ENCODE measurements at regions not wholly inside any gene's neighbourhood (a gene's known extent, or its start where the extent isn't known, plus 50 kb on each side); places are given as distances from the start of the nearest gene placed in this dataset.
"Not testable (repeated sequence)": the region's sequence is repeated elsewhere in the genome, so short reads cannot be mapped to it uniquely, and the experiment has no call there.

DNA sequence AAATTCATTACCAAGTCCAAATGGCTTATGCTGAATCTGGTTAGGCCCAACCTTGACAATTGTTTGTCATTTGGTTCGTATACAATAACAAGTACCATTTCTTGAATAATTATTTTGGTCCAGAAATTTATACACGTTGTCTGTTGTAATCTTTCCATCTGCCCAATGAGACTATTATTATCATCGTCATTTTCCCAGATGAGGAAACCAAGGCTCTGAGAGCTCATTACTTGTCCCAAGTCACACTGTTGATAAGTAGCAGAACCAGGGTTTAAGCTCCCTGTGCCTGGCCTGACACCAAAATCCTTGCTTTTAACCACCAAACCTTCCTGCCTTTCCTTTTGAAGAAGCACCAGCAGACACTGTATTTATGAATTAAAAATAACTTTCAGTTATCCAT is 81.3 kb downstream of the RGS2 start:
- Histone ChIP-seq H3K4me3 (no peak overlapping the region), H3K36me3 (no peaks in the 10 kb centered on the region), H3K9me3 (no peaks in the 10 kb centered on the region), H3K27ac (no peak overlapping the region), H3K27me3 (no peaks in the 10 kb centered on the region), H3K4me1 (no peaks in the 10 kb centered on the region)
- intact Hi-C loops (cut with DNase I; ENCODE audit: low total_unique reads), result no loop called here
- TF ChIP-seq, protein P1, sequence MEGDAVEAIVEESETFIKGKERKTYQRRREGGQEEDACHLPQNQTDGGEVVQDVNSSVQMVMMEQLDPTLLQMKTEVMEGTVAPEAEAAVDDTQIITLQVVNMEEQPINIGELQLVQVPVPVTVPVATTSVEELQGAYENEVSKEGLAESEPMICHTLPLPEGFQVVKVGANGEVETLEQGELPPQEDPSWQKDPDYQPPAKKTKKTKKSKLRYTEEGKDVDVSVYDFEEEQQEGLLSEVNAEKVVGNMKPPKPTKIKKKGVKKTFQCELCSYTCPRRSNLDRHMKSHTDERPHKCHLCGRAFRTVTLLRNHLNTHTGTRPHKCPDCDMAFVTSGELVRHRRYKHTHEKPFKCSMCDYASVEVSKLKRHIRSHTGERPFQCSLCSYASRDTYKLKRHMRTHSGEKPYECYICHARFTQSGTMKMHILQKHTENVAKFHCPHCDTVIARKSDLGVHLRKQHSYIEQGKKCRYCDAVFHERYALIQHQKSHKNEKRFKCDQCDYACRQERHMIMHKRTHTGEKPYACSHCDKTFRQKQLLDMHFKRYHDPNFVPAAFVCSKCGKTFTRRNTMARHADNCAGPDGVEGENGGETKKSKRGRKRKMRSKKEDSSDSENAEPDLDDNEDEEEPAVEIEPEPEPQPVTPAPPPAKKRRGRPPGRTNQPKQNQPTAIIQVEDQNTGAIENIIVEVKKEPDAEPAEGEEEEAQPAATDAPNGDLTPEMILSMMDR (IDR thresholded peaks at IDR 0.05), result no peak
- no peak for TF ChIP-seq POLR2A (IDR thresholded peaks at IDR 0.05)
- DNase-seq, result no peak

DNA sequence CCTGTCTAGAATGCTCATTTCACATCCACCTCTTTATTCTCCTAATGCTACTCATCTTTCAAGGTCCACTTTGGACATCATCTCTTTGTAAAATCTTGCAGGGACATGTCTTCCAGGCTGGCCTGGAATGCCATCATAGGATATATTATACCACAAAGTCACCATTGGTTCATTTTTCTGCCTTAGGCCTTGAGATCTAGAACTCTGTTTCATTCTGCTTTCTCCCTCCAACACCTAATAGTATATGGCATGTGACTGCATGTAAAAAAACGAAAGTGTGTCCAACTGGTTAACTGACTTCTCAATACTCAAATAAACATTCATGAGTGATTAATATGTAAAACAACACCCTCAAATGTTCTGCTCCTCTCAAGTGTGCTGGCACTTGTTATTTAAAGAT is 84.1 kb downstream of the RGS2 start:
- intact Hi-C loops (cut with DNase I; ENCODE audit: low total_unique reads), result no loop called here
- Histone ChIP-seq H3K27ac (no peak overlapping the region), H3K27me3 (no peaks in the 10 kb centered on the region), H3K4me3 (no peak overlapping the region), H3K9me3 (no peaks in the 10 kb centered on the region), H3K4me1 (no peaks in the 10 kb centered on the region), H3K36me3 (no peaks in the 10 kb centered on the region)
- DNase-seq, result no peak
- TF ChIP-seq, protein P1 (IDR thresholded peaks at IDR 0.05), result no peak
- TF ChIP-seq POLR2A (IDR thresholded peaks at IDR 0.05), result no peak

DNA sequence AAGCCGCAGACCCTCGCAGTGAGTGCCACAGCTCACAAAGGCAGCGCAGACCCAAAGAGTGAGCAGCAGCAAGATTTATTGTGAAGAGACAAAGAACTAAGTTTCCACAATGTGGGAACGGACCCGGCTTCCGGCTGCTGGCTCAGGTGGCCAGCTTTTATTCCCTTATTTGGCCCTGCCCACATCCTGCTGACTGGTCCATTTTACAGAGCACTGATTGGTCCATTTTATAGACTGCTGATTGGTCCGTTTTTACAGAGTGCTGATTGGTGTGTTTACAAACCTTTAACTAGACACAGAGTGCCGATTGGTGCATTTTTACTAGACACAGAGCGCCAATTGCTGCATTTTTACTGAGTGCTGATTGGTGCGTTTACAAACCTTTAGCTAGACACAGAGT is 86.6 kb downstream of the RGS2 start:
- H3K4me3 ChIP-seq; H3K9me3 ChIP-seq; H3K4me1 ChIP-seq; H3K36me3 ChIP-seq; DNase-seq; intact Hi-C loops (cut with DNase I; ENCODE audit: low total_unique reads); H3K27ac ChIP-seq; H3K27me3 ChIP-seq: not testable (repeated sequence)

DNA sequence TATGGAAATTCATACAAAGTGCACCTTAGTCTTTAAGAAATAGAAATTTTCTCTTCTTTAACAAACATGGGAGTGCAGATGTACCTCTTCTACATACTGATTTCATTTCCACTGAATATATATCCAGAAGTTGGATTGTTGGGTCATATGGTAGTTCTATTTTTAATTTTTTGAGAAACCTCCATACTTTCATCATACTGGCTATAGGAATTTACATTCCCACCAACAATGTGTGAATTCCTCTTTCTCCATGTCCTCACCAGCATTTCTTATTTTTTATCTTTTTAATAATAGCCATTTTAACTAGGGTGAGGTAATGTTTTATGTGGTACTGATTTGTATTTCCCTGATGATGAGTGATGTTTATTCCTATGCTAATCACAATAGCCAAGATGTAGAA is 87.5 kb downstream of the RGS2 start:
- no peaks in the 10 kb centered on the region for H3K36me3 ChIP-seq
- DNase-seq, result no peak
- TF ChIP-seq POLR2A (IDR thresholded peaks at IDR 0.05), result no peak
- TF ChIP-seq, protein P1 (IDR thresholded peaks at IDR 0.05), result no peak
- no peaks in the 10 kb centered on the region for H3K27me3 ChIP-seq
- H3K4me1 ChIP-seq, result no peaks in the 10 kb centered on the region
- no peak overlapping the region for H3K27ac ChIP-seq
- H3K9me3 ChIP-seq, result no peaks in the 10 kb centered on the region
- no peak overlapping the region for H3K4me3 ChIP-seq
- intact Hi-C loops (cut with DNase I; ENCODE audit: low total_unique reads), result no loop called here

DNA sequence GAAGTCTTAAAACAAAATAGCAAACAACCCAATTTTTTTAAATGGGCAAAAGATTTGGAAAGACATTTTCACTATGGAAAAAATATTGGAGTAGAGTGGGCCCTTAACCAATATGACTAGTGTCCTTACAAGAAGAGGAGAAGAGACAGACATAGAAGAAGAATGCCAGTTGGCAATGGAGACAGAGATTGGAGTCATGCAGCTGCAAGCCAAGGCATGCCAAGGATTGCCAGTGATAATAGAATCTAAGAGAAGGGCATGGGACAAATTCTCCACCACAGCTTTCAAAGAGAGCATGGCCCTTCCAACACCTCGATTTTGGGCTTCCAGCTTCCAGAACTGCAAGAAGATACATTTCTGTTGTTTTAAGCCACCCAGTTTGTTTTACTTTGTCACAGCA is 92.7 kb downstream of the RGS2 start:
- H3K9me3 ChIP-seq, result no peaks in the 10 kb centered on the region
- TF ChIP-seq, protein P1 (IDR thresholded peaks at IDR 0.05), result no peak
- TF ChIP-seq POLR2A (IDR thresholded peaks at IDR 0.05), result no peak
- H3K27ac ChIP-seq, result no peak overlapping the region
- H3K4me1 ChIP-seq, result no peaks in the 10 kb centered on the region
- intact Hi-C loops (cut with DNase I; ENCODE audit: low total_unique reads), result no loop called here
- no peaks in the 10 kb centered on the region for H3K36me3 ChIP-seq
- no peak overlapping the region for H3K4me3 ChIP-seq
- H3K27me3 ChIP-seq, result no peaks in the 10 kb centered on the region
- no peak for DNase-seq

DNA sequence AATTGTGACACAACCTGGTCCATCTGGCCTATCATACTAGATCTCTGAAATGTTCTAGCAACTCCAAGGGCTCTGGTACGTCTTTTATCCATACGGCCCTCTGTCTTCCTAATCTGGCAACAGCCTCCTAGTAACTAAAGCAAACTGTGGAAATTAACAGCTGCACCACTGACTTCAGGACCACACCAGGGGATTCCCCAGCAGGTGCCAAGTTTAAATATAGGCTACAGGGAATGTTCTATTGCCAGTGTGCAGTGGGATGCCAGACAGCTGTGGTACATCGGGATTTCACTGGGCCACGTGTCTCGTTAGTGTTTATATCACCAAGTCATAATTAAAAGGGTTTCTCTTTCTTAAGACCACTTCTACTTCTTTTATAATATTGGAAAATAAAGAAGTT is 94.3 kb downstream of the RGS2 start:
- intact Hi-C loops (cut with DNase I; ENCODE audit: low total_unique reads), result no loop called here
- Histone ChIP-seq H3K4me3 (no peak overlapping the region), H3K4me1 (no peaks in the 10 kb centered on the region), H3K9me3 (no peaks in the 10 kb centered on the region), H3K27ac (no peak overlapping the region), H3K36me3 (no peaks in the 10 kb centered on the region), H3K27me3 (no peaks in the 10 kb centered on the region)
- no peak for DNase-seq
- TF ChIP-seq POLR2A (IDR thresholded peaks at IDR 0.05), result no peak
- TF ChIP-seq, protein P1 (IDR thresholded peaks at IDR 0.05), result no peak
